H1 (cell line): ENCODE measurements at regions not wholly inside any gene's neighbourhood (a gene's known extent, or its start where the extent isn't known, plus 50 kb on each side); places are given as distances from the start of the nearest gene placed in this dataset.

Experiments
- BRCA1 ChIP-seq: IDR thresholded peaks from 2 replicates; pipeline ENCODE4 v1.6.1; 2012; ENCODE audit warnings: low read depth, low read length, improper control_type of control experiment
- EP300 ChIP-seq, 2 experiments: IDR thresholded peaks; 1 replicate in 1 of 2; 2 replicates in 1 of 2; pipeline ENCODE4 v1.6.1; 2011 to 2012; ENCODE audit warnings: low read depth in 2 of 2, low read length in 2 of 2, mild to moderate bottlenecking in 2 of 2, borderline replicate concordance in 1 of 2, inconsistent platforms in 1 of 2, moderate library complexity in 1 of 2
- GTF2F1 ChIP-seq: IDR thresholded peaks from 2 replicates; pipeline ENCODE4 v1.6.1; 2012; ENCODE audit warnings: low read depth, low read length, improper control_type of control experiment, borderline replicate concordance
- HDAC2 ChIP-seq, 2 experiments: fragments of 300-600 bp in 1 of 2; sonication (generic) in 1 of 2; IDR thresholded peaks; 2 replicates each; pipeline ENCODE4 v1.6.1; 2011 to 2012; ENCODE audit warnings: low read depth in 2 of 2, low read length in 2 of 2, mild to moderate bottlenecking in 2 of 2, moderate library complexity in 2 of 2, borderline replicate concordance in 1 of 2, inconsistent platforms in 1 of 2
- MAFK ChIP-seq: IDR thresholded peaks from 2 replicates; pipeline ENCODE4 v1.6.1; 2012; ENCODE audit warnings: low read depth, mild to moderate bottlenecking, improper control_type of control experiment, low read length
- POU5F1 ChIP-seq: IDR thresholded peaks from 2 replicates; pipeline ENCODE4 v1.6.1; 2011; ENCODE audit warnings: low read depth, mild to moderate bottlenecking, low read length, moderate library complexity
- SRF ChIP-seq: IDR thresholded peaks from 2 replicates; pipeline ENCODE4 v1.6.1; 2011; ENCODE audit warnings: mild to moderate bottlenecking, low read depth, low read length, moderate library complexity
- TF ChIP-seq, protein P1 (sequence below): fragments of 300-600 bp; sonication (generic); IDR thresholded peaks from 2 replicates; pipeline ENCODE4 v1.7.1; 2012; ENCODE audit warnings: low read length, moderate library complexity, mild to moderate bottlenecking, inconsistent platforms; ENCODE audit not compliant: insufficient replicate concordance

DNA sequence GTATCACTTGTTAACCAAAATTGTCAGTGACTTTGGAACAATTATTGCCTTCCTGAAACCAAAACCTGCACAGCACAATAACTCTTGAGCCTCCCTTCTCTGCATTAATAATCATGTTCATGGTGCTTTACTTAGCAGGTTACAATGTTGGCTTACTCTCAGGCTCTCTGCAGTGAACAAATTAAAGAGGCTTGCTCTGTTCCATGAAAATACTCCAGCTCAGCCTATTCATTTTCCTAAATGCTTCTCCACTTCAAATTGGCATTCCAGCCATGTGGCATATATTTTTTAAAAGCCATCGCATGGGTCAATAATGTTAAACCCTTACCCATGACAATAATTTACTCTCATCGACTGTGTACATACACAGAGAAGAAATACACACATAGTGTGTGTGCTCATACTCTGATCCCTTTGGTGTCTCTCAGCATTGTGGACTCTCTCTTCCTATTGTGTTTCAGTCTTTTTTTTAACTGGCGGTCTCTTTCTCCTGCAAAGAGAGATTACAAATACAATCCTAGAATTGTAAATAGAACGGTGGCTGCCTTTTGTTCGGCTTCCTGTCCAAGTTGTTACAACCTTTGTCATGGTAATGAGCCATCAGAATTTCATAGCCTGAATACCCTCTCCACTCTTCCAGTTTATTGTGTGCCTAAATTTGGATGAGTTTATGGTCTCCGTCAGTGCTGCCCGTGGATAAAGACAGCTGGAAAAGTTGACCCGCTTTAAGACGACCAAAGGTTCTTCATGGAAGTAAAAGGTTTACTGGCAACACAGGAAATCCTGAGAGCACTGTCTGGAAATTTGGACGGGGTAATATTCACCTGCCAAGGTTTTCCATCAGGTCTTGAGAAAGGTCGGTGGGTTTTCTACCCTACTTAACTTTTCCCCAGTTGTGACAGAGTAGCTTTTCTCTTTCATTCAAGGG is 263.6 kb downstream of the CD83 start (continued):
- TF ChIP-seq, protein P1, sequence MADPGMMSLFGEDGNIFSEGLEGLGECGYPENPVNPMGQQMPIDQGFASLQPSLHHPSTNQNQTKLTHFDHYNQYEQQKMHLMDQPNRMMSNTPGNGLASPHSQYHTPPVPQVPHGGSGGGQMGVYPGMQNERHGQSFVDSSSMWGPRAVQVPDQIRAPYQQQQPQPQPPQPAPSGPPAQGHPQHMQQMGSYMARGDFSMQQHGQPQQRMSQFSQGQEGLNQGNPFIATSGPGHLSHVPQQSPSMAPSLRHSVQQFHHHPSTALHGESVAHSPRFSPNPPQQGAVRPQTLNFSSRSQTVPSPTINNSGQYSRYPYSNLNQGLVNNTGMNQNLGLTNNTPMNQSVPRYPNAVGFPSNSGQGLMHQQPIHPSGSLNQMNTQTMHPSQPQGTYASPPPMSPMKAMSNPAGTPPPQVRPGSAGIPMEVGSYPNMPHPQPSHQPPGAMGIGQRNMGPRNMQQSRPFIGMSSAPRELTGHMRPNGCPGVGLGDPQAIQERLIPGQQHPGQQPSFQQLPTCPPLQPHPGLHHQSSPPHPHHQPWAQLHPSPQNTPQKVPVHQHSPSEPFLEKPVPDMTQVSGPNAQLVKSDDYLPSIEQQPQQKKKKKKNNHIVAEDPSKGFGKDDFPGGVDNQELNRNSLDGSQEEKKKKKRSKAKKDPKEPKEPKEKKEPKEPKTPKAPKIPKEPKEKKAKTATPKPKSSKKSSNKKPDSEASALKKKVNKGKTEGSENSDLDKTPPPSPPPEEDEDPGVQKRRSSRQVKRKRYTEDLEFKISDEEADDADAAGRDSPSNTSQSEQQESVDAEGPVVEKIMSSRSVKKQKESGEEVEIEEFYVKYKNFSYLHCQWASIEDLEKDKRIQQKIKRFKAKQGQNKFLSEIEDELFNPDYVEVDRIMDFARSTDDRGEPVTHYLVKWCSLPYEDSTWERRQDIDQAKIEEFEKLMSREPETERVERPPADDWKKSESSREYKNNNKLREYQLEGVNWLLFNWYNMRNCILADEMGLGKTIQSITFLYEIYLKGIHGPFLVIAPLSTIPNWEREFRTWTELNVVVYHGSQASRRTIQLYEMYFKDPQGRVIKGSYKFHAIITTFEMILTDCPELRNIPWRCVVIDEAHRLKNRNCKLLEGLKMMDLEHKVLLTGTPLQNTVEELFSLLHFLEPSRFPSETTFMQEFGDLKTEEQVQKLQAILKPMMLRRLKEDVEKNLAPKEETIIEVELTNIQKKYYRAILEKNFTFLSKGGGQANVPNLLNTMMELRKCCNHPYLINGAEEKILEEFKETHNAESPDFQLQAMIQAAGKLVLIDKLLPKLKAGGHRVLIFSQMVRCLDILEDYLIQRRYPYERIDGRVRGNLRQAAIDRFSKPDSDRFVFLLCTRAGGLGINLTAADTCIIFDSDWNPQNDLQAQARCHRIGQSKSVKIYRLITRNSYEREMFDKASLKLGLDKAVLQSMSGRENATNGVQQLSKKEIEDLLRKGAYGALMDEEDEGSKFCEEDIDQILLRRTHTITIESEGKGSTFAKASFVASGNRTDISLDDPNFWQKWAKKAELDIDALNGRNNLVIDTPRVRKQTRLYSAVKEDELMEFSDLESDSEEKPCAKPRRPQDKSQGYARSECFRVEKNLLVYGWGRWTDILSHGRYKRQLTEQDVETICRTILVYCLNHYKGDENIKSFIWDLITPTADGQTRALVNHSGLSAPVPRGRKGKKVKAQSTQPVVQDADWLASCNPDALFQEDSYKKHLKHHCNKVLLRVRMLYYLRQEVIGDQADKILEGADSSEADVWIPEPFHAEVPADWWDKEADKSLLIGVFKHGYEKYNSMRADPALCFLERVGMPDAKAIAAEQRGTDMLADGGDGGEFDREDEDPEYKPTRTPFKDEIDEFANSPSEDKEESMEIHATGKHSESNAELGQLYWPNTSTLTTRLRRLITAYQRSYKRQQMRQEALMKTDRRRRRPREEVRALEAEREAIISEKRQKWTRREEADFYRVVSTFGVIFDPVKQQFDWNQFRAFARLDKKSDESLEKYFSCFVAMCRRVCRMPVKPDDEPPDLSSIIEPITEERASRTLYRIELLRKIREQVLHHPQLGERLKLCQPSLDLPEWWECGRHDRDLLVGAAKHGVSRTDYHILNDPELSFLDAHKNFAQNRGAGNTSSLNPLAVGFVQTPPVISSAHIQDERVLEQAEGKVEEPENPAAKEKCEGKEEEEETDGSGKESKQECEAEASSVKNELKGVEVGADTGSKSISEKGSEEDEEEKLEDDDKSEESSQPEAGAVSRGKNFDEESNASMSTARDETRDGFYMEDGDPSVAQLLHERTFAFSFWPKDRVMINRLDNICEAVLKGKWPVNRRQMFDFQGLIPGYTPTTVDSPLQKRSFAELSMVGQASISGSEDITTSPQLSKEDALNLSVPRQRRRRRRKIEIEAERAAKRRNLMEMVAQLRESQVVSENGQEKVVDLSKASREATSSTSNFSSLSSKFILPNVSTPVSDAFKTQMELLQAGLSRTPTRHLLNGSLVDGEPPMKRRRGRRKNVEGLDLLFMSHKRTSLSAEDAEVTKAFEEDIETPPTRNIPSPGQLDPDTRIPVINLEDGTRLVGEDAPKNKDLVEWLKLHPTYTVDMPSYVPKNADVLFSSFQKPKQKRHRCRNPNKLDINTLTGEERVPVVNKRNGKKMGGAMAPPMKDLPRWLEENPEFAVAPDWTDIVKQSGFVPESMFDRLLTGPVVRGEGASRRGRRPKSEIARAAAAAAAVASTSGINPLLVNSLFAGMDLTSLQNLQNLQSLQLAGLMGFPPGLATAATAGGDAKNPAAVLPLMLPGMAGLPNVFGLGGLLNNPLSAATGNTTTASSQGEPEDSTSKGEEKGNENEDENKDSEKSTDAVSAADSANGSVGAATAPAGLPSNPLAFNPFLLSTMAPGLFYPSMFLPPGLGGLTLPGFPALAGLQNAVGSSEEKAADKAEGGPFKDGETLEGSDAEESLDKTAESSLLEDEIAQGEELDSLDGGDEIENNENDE: peak; percentile 72
- TF ChIP-seq GTF2F1 (no peak), EP300 (IDR thresholded peaks at IDR 0.05; ENCODE audit: borderline replicate concordance in 1 of 2, low read depth in 2 of 2, low read length in 2 of 2) (peak in 1 of 2 experiments; percentile 49; a peak in 1 of 3 replicates), HDAC2 (IDR thresholded peaks at IDR 0.05; ENCODE audit: borderline replicate concordance in 1 of 2, low read depth in 2 of 2, low read length in 2 of 2) (peak in 1 of 2 experiments; percentile 53; a peak in 1 of 4 replicates), POU5F1 (peak; percentile 85), MAFK (no peak), SRF (no peak), BRCA1 (no peak)
